ENCODE measurements at regions not wholly inside any gene's neighbourhood (a gene's known extent, or its start where the extent isn't known, plus 50 kb on each side); places are given as distances from the start of the nearest gene placed in this dataset.

DNA sequence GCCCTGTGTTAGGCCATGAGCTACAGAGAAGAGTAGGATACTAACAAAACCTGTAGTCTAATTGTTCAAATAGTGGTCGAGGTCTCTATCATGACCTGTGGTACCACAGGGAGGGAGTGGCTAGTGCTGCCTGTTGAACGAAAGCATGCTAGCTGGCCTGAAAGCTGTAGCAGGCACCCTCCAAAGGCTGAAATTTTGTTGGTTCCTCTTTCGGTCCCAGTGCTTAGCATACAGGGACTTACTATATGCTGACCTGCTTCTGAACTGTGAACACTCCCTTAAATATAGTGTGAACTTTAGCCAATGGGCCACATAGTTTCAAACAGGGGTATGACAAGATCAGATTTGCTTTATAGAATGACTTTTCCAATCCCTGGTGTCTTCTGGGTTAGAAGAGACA, 113.4 kb downstream of the PJA1 start:
- no peak overlapping the region for H3K4me3 ChIP-seq (ENCODE audit: low read depth, low read length)
- TF ChIP-seq, protein P1, sequence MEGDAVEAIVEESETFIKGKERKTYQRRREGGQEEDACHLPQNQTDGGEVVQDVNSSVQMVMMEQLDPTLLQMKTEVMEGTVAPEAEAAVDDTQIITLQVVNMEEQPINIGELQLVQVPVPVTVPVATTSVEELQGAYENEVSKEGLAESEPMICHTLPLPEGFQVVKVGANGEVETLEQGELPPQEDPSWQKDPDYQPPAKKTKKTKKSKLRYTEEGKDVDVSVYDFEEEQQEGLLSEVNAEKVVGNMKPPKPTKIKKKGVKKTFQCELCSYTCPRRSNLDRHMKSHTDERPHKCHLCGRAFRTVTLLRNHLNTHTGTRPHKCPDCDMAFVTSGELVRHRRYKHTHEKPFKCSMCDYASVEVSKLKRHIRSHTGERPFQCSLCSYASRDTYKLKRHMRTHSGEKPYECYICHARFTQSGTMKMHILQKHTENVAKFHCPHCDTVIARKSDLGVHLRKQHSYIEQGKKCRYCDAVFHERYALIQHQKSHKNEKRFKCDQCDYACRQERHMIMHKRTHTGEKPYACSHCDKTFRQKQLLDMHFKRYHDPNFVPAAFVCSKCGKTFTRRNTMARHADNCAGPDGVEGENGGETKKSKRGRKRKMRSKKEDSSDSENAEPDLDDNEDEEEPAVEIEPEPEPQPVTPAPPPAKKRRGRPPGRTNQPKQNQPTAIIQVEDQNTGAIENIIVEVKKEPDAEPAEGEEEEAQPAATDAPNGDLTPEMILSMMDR (conservative IDR thresholded peaks at IDR 0.05; ENCODE audit: low read depth, low read length), result no peak
- DNase-seq (ENCODE audit: low read depth), result no peak

DNA sequence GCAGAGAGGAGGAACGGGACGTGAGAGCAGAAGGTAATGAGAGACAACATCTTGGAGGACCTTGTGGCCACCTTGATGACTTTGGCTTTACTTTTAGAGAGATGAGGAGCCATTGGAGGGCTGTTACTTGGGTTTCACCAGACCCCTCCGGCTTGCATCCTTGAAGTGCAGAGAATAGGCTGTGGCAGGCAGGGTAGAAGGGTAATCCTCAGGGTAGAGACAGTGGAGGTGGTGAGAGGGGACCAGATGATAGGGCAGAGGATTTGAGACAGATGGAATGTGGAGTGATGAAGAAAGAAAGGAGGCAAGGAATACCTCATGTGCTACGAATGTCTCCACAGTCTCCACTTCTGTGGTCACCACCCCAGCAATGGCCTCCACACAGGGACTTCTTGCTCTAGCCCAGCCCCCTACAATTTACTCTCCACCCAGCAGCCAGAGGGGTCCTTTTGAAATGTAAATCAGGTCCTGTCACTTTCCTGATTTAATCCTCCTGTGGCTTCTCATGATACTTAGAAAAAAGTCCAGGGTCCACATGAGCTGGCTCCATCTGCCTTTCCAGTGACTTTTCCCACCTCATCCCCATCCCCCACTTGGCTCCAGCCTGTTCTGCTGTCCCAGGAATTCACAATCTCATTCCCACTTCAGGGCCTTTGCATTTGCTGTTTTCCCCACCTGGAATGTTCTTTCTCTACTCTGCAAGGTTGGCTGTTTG, 115.0 kb downstream of the PJA1 start:
- no peak overlapping the region for H3K4me3 ChIP-seq (ENCODE audit: low read depth, low read length)
- no peak for DNase-seq (ENCODE audit: low read depth)
- TF ChIP-seq, protein P1 (conservative IDR thresholded peaks at IDR 0.05; ENCODE audit: low read depth, low read length), result no peak

DNA sequence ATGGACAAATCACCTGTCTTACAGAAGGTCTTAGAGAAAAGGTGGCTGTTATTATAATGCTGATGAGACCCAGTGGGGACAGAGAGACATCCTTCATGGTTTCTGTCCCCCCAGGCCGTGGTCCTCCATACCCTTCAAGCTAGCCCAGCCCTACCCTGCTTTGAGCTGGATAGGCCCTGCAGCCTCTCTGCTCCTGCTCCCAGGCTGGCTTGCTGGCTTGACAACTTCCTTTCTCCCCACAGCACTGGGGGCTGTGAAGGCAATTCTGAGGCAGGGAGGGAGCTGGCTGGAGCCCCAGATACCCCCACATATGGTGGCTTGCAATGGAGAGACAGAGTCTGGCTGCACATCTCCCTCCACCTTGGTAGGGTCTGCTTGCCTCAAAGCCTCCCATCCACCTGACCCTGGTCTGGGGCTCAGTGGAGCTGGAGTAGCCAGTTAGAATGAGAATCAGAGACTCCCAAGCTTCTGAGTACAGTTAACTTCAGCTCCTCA, 118.2 kb downstream of the PJA1 start:
- no peak for DNase-seq (ENCODE audit: low read depth)
- H3K4me3 ChIP-seq (ENCODE audit: low read depth, low read length), result no peak overlapping the region
- TF ChIP-seq, protein P1 (conservative IDR thresholded peaks at IDR 0.05; ENCODE audit: low read depth, low read length), result no peak

DNA sequence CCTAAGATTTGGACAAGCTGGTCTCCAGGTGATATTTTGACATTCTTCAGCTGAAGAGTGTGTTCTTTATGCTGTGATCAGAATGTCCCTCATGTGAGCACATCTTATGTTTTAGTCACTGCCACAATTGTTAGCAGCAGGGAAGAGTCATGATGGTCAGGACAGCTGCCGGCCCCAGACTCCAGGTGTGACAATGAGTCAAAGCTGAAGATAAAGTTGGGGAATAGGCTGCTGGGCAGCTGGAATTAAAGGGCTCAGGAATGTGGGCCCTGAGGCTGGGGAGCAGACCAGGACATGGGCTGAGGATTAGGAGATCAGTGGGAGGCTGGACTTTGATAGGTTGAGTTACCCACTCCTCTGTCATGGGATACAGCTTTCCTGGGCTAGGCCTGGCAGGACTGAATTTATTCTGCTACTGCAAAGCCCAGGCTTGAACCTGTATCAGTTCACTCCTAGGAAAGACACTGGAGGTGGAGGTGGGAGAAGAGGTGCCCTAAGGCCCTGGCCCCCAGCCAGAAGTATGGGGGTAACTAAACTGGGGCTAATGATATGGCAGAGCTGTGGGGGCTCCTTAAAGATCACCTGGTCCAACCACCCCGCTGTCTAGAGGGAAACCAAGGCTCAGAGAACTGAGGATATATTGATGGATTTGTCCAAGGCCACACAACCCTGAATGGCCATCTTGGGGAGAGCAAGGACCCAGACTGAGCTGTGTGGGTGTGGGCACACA, 119.5 kb downstream of the PJA1 start:
- no peak overlapping the region for H3K4me3 ChIP-seq (ENCODE audit: low read depth, low read length)
- TF ChIP-seq, protein P1 (conservative IDR thresholded peaks at IDR 0.05; ENCODE audit: low read depth, low read length), result no peak
- DNase-seq (ENCODE audit: low read depth), result no peak

DNA sequence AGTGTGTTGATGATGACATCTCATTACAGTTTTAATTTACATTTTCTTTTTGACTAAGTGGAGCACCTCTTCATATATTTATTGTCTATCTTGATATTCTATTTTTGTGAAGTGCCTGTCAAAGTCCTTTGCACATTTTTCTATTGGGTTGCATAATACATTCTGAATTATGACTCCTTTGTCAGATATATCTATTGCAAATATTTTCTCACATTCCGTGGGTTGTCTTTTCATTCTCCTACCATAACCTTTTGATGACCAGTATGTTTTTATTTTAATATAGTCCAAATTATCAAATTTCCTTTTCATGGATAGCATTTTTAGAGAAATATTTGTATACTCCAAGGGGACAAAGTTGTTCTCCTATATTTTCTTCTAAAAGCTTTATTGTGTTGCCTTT, 126.4 kb downstream of the PJA1 start:
- H3K4me3 ChIP-seq (ENCODE audit: low read depth, low read length), result no peak overlapping the region
- no peak for DNase-seq (ENCODE audit: low read depth)
- TF ChIP-seq, protein P1 (conservative IDR thresholded peaks at IDR 0.05; ENCODE audit: low read depth, low read length), result no peak

DNA sequence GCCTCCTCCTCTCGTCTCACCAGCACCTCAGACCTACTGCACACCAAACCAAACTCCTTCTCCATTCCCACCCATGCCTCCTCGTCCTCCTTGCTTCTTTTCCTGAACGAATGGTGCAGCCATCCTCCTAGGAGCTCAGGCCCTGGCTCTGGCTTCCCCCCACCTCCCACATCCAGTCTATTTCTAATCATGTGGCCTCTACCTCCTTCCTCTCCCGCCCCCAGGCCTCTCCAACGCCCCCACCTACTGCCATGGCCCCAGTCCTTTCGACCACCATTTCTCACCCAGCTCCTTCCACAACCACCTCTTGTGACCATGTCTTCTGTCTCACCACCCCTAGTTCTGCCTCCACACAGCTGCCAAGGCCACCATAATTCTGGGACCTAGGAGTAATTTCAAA, 127.1 kb downstream of the PJA1 start:
- no peak overlapping the region for H3K4me3 ChIP-seq (ENCODE audit: low read depth, low read length)
- TF ChIP-seq, protein P1 (conservative IDR thresholded peaks at IDR 0.05; ENCODE audit: low read depth, low read length), result no peak
- DNase-seq (ENCODE audit: low read depth), result no peak
